ENCODE measurements at regions not wholly inside any gene's neighbourhood (a gene's known extent, or its start where the extent isn't known, plus 50 kb on each side); places are given as distances from the start of the nearest gene placed in this dataset.
A peak's percentile ranks its signal among the peaks of the same experiment; 100 is the strongest.
"Not testable (repeated sequence)": the region's sequence is repeated elsewhere in the genome, so short reads cannot be mapped to it uniquely, and the experiment has no call there.

GRCh38 chr16:64305663-64306062 lies 816.2 kb downstream of the CDH11 start:
- no peak for DNase-seq (ENCODE audit: low read depth)

GRCh38 chr16:64304951-64305350 lies 816.9 kb downstream of the CDH11 start:
- DNase-seq (ENCODE audit: low read depth) = no peak

DNA sequence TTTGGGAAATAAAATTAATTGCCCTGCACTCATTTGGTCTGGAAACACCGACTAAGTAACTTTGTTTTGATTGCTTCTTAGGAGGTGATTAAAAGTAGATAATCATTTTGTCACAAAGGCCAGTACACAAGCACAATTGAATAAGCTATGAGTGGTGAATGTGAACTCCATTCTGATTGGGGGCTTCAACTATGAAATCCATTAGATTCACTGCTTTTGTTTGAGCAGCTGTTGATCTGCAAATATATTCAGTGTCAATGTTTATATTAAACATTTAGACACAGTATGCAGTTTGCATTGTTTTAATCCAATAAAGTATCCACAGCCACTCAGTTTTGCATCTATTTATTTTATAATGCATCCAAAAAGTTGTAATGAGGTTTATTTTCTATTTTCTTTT lies 817.5 kb downstream of the CDH11 start:
- DNase-seq (ENCODE audit: low read depth) = no peak

DNA sequence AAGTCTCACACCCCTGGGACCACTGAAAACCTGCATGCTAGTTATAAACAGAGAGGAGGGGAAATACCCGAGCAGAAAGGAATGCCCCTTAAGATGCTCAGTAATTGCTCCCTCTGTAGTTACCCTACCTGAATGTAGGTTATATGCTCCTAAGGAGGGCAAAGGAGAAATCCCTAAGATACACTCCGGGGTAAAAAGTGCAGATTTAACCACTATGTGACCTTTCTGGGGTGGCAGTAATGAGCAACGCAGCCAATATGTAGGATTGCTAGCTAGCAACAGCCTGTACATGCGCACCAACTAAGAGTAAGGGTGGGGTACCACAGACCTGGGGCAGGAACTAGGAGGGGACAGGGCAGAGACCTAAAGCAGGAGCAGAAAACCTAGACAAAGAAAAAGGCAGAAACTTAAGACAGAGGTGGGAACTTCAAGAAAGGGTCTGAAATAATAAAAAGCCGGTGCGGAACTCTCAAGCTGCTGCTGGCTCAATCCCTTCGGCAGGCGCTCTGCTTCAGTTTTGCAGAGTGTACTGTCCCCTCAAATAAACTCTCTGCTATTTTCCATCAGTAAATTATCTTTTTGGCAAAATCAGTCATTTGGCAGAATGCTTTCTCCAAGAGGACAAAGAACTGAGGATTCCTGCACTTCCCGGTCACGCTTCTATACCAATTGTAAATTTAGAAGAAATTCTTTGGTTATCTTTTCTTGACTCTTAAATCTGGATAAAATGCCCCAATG lies 823.8 kb downstream of the CDH11 start:
- DNase-seq (ENCODE audit: low read depth) = no peak

DNA sequence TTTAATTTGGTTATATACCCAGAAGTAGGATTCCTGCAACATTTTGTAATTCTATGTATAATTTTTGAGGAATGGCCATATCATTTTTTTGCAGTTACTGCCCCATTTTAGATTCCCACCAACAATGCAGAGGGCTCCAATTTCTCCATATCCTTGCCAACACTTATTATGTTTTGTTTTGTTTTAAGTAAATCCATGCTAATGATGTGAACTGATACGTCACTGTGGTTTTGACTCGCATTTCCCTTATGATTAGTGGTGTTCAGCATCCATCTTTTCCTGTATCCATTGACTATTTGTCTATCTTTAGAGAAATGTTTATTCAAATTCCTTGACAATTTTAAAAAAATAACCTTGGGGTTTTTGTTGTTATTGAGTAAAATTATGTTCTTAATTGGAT lies 826.4 kb downstream of the CDH11 start:
- peak; percentile 5 for DNase-seq (ENCODE audit: low read depth)

DNA sequence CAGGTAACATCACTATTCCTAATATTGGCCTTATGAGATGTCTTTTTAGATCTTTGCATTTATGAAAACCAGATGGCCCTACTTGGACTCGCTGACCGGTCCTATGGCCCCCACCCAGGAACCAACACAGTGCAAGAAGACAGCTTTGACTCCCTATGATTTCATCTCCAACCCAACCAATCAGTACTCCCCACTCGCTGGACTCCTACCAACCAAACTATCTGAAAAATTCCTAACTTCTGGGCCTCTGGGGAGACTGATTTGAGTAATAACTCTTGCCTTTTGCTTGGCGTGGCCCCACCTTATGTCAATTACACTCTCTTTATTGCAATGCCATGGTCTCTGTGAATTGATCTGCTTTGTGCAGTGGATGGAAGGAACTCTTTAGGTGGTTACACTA lies 828.9 kb downstream of the CDH11 start:
- no peak for DNase-seq (ENCODE audit: low read depth)

GRCh38 chr16:64292161-64292560 lies 829.7 kb downstream of the CDH11 start:
- no peak for DNase-seq (ENCODE audit: low read depth)

DNA sequence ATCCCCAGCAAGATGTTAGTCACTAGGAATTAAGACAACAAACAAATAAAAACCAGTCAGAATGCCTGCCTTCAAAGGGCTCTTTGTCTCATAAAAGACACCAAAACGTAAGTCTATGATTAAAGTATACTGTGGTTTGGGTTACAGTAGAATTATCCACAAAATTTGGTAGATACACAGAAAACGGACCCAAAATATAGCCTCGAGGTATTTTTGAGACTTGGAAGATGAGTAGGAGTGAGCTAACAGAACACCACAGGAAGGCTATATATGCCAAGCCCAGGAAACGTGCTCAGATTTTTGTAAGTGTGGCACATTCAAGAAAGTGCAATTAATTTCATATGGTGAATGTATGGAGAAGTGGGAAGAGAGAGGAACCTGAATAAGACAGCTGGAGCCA lies 831.4 kb downstream of the CDH11 start:
- DNase-seq (ENCODE audit: low read depth) = no peak

- no peak for DNase-seq (ENCODE audit: low read depth)
These were observed 834.0 kb downstream of the CDH11 start for GRCh38 chr16:64287655-64288528.

DNA sequence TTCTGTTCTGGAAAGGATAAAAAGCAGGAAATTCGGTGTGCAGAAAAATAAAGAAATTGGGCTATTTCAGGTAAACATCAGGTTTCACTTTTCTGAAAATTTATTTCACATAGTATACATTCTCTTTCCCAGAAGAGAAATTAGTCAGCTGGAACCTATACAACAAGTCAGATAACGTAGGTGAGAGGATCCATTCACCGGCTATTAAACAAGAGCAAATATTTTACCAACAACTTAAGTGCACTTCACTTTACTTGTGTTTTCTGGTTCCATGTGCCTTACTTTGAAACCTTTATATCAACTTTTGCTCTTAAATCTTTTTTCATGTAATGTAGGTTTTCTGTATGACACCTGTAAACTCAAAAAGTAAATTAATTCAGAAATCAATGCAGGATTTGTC lies 839.7 kb downstream of the CDH11 start:
- DNase-seq (ENCODE audit: low read depth) = no peak

- peak; percentile 7 for DNase-seq (ENCODE audit: low read depth)
These were observed 841.5 kb downstream of the CDH11 start for GRCh38 chr16:64280317-64280716.

GRCh38 chr16:64278196-64278595 lies 843.7 kb downstream of the CDH11 start:
- DNase-seq (ENCODE audit: low read depth) = peak; percentile 2

DNA sequence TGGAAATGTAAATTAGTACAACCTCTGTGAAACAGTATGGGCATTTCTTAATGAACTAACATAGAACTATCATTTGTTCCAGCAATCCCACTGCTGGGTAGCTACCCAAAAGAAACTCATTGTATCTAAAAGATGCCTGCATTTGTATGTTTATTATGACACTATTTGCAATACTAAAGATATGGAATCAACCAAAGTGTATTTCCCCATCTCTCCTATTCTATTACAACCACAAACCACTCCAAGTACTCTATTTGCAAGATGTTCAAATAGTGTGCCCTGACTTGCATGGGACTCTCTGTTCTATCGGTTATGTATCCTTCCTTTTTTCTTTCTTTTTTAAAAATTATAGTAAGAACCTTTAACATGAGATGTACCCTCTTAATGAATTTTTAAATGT lies 845.2 kb downstream of the CDH11 start:
- DNase-seq (ENCODE audit: low read depth) = no peak

- no peak for DNase-seq (ENCODE audit: low read depth)
These were observed 849.8 kb downstream of the CDH11 start for GRCh38 chr16:64272028-64272427.

DNA sequence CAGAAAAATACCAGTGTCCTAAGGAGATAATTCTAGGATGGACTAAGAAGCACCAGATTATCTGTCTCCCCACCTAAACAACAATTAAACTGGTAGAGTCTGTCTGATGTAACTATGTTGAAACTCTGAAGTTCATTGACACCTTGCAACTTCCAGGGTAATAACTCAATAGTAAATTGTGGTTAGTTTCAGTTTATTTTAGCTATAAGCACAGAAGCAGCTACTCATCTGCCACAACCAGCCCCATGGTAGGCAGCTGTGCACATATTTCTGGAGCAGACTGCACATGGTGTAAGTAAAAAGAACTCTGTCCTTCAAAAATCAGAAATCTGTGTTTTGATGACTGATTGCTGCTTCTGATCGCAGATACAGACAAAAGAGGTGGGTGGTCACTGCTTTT lies 852.1 kb downstream of the CDH11 start:
- DNase-seq (ENCODE audit: low read depth) = no peak

DNA sequence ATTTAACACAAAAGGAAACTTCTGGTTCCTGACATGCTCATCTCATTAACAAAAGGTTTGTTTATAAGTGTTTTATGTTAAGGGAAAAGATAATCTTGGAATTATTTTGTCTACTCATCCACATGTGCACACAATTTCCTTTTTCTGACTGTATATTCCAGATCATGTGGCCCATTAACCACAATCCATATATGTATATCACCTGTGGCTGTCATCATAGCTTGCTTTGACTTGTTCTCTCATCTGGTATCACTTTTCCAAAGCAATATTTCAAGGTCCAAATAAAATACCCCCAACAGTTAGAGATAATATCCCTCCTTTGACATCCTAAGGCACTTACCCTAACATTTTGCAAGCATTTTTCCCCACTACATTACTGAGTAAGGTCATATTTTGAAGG lies 856.1 kb downstream of the CDH11 start:
- DNase-seq (ENCODE audit: low read depth) = no peak

GRCh38 chr16:64260631-64261401 lies 861.0 kb downstream of the CDH11 start:
- not testable (repeated sequence) for DNase-seq (ENCODE audit: low read depth)

DNA sequence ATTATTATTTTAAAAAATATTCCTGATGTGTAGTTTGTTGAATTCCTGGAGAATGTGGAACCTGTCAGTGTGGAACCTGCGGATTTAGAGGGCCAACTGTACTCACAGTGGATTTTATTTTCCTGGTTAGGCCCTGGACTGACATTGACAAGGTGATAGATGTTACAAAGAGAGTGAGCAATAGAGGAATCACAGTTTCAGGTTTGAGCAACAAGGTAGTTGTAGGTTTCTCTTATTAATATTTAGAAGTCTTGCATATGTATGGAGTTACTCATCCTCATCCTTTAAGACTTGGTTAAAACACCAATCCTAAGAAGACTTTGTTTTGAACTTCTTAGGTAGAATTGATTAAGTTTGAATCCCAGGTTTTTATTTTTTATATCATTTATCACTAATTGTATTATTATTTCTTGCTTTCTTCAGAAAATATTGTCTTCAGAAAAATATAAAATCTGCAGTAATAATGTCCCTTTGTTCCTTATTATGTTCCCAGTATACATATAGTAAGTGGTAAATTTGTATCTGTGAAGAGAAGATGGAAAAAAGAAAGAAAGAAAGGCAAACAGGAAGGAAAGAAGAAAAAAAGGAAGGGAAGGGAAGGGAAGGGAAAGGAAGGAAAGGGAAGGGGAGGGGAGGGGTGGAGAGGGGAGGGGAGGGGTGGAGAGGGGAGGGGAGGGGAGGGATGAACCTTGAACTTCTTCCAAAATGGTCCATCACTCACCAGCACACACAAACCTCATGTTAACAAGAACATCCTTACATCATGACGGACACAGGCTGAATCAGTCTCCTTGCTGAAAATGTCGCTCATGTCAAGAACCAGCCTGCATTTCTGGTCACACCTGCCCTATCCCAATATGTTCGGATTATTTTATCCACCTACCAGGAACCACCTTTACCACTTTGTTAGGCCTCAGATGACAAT lies 867.2 kb downstream of the CDH11 start:
- DNase-seq (ENCODE audit: low read depth) = no peak

- no peak for DNase-seq (ENCODE audit: low read depth)
These were observed 868.3 kb downstream of the CDH11 start for GRCh38 chr16:64253525-64253924.

DNA sequence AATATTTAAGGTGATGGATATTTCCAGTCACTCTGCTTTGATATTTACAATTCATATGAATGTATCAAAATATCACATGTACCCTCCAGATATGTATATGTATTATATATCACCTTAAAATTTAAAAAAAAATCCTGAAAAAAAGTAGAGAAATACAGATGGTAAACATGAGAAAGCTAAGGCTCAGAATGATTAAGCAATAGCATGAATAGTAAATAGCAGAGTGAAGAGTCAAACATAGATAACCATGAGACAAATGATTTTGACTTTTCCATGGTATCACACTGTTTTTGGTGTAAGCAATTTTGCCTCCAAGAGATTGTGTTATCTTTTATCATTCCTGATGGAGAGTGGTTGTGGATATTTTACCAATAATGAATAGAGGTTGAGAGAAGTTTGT lies 868.8 kb downstream of the CDH11 start:
- no peak for DNase-seq (ENCODE audit: low read depth)

DNA sequence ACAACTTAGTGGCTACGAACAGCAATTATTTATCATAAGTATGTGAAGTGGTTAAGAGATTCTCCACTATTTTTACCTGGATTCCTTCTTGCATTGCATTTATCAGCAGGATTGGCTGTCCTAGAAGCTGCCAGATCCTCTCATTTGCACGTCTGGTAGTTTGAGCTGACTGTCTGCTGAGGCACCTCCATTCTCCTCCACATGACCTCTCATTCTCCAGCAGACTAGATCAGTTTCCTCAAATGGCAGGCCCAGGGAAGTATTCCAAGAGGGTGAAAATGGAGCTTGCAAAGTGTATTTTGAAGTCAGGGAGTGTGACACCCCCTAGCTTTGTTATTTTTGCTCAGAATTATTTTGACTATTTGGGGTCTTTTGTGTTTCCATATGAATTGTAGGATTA lies 870.1 kb downstream of the CDH11 start:
- no peak for DNase-seq (ENCODE audit: low read depth)

Data from HT1080 (cell line).